ENCODE measurements at regions not wholly inside any gene's neighbourhood (a gene's known extent, or its start where the extent isn't known, plus 50 kb on each side); places are given as distances from the start of the nearest gene placed in this dataset.
"Not testable (repeated sequence)": the region's sequence is repeated elsewhere in the genome, so short reads cannot be mapped to it uniquely, and the experiment has no call there.

GRCh38 chr11:129637983-129638776 lies 177.5 kb upstream of the TMEM45B start:
- no peaks in the 10 kb centered on the region for H3K36me3 ChIP-seq (ENCODE audit: control insufficient read depth, insufficient read depth, low read length)
- no peak overlapping the region for H3K4me3 ChIP-seq (ENCODE audit: low read depth, low read length)
- no peaks in the 10 kb centered on the region for H3K4me1 ChIP-seq (ENCODE audit: control insufficient read depth, insufficient read depth, low read length)
- no peaks in the 10 kb centered on the region for H3K9me3 ChIP-seq (ENCODE audit: control insufficient read depth, insufficient read depth, low read depth, low read length)
- no peak overlapping the region for H3K27ac ChIP-seq (ENCODE audit: low read depth, low read length)
- H3K27me3 ChIP-seq (ENCODE audit: control insufficient read depth, insufficient read depth, low read length) = no peaks in the 10 kb centered on the region
- no peak overlapping the region for H3K9ac ChIP-seq (ENCODE audit: low read length)

GRCh38 chr11:129639300-129639699 lies 176.3 kb upstream of the TMEM45B start:
- Histone ChIP-seq H3K4me1 (ENCODE audit: control insufficient read depth, insufficient read depth, low read length) (no peaks in the 10 kb centered on the region), H3K9me3 (ENCODE audit: control insufficient read depth, insufficient read depth, low read depth, low read length) (no peaks in the 10 kb centered on the region), H3K9ac (ENCODE audit: low read length) (no peak overlapping the region), H3K27ac (ENCODE audit: low read depth, low read length) (no peak overlapping the region), H3K27me3 (ENCODE audit: control insufficient read depth, insufficient read depth, low read length) (no peaks in the 10 kb centered on the region), H3K4me3 (ENCODE audit: low read depth, low read length) (no peak overlapping the region), H3K36me3 (ENCODE audit: control insufficient read depth, insufficient read depth, low read length) (no peaks in the 10 kb centered on the region)

- Histone ChIP-seq H3K36me3 (ENCODE audit: control insufficient read depth, insufficient read depth, low read length) (no peaks in the 10 kb centered on the region), H3K27me3 (ENCODE audit: control insufficient read depth, insufficient read depth, low read length) (no peaks in the 10 kb centered on the region), H3K9me3 (ENCODE audit: control insufficient read depth, insufficient read depth, low read depth, low read length) (no peaks in the 10 kb centered on the region), H3K27ac (ENCODE audit: low read depth, low read length) (no peak overlapping the region), H3K4me3 (ENCODE audit: low read depth, low read length) (no peak overlapping the region), H3K4me1 (ENCODE audit: control insufficient read depth, insufficient read depth, low read length) (no peaks in the 10 kb centered on the region), H3K9ac (ENCODE audit: low read length) (no peak overlapping the region)
Observed at GRCh38 chr11:129640671-129641070, 175.0 kb upstream of the TMEM45B start.

DNA sequence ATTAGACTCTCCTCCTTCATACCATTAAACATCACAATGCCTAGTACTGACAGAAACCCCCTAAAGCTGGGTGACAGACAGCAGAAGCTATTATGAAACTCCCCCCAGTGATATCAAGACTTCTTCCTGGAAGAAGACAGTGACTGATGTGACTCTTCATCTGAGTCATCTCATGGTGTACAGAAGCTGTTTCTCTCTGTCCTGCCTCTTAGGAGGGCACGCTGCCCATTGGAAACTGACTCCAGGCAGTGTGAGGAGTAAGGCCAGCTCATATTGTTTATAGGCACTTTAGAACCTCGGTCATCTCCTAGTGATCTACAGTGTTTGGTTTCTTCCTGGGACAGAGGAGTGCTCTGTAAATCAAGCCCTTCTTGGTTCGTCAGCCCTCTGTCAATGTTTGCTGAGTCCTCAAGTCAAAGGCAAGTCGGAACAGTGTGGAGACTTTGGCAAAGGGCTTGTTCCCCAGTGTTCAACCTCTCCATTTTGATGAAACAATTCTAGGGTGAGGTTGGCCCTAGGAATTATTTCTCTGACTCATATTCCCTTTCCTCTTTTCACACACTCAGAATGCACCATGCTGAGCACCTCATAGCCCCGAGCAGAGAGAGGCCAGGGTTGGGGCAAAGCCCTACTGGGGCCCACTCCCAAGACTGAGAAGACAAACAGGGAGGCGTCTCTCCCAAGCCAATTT lies 172.5 kb upstream of the TMEM45B start:
- H3K27ac ChIP-seq (ENCODE audit: low read depth, low read length) = no peak overlapping the region
- no peak overlapping the region for H3K4me3 ChIP-seq (ENCODE audit: low read depth, low read length)
- no peaks in the 10 kb centered on the region for H3K36me3 ChIP-seq (ENCODE audit: control insufficient read depth, insufficient read depth, low read length)
- no peaks in the 10 kb centered on the region for H3K4me1 ChIP-seq (ENCODE audit: control insufficient read depth, insufficient read depth, low read length)
- H3K9me3 ChIP-seq (ENCODE audit: control insufficient read depth, insufficient read depth, low read depth, low read length) = no peaks in the 10 kb centered on the region
- no peaks in the 10 kb centered on the region for H3K27me3 ChIP-seq (ENCODE audit: control insufficient read depth, insufficient read depth, low read length)
- no peak overlapping the region for H3K9ac ChIP-seq (ENCODE audit: low read length)

DNA sequence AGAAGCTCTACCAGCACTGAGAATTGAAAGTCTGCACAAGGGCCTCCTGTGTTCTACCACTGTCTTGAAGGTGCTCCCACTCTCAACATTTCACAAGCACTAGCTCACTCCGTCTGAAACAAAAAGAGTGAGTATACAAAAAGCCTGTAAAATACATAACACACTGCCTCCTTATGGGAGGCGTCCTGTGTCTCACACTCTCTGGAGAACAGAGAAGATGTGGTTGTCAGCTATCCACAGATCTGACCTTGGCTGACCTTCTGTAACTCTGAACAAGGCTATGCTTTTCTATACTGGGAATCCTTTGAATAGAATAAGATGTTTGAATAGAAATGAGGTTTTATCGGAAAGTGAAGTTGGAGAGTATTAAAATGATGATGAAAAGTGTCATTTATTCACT lies 171.3 kb upstream of the TMEM45B start:
- Histone ChIP-seq H3K9me3 (ENCODE audit: control insufficient read depth, insufficient read depth, low read depth, low read length) (no peaks in the 10 kb centered on the region), H3K27ac (ENCODE audit: low read depth, low read length) (no peak overlapping the region), H3K4me3 (ENCODE audit: low read depth, low read length) (no peak overlapping the region), H3K27me3 (ENCODE audit: control insufficient read depth, insufficient read depth, low read length) (no peaks in the 10 kb centered on the region), H3K9ac (ENCODE audit: low read length) (no peak overlapping the region), H3K36me3 (ENCODE audit: control insufficient read depth, insufficient read depth, low read length) (no peaks in the 10 kb centered on the region), H3K4me1 (ENCODE audit: control insufficient read depth, insufficient read depth, low read length) (no peaks in the 10 kb centered on the region)

- H3K36me3 ChIP-seq (ENCODE audit: control insufficient read depth, insufficient read depth, low read length) = no peaks in the 10 kb centered on the region
- H3K9me3 ChIP-seq (ENCODE audit: control insufficient read depth, insufficient read depth, low read depth, low read length) = no peaks in the 10 kb centered on the region
- no peaks in the 10 kb centered on the region for H3K4me1 ChIP-seq (ENCODE audit: control insufficient read depth, insufficient read depth, low read length)
- H3K4me3 ChIP-seq (ENCODE audit: low read depth, low read length) = no peak overlapping the region
- H3K9ac ChIP-seq (ENCODE audit: low read length) = no peak overlapping the region
- no peaks in the 10 kb centered on the region for H3K27me3 ChIP-seq (ENCODE audit: control insufficient read depth, insufficient read depth, low read length)
- no peak overlapping the region for H3K27ac ChIP-seq (ENCODE audit: low read depth, low read length)
Observed at GRCh38 chr11:129645943-129646342, 169.7 kb upstream of the TMEM45B start.

GRCh38 chr11:129650044-129650443 lies 165.6 kb upstream of the TMEM45B start:
- H3K4me1 ChIP-seq (ENCODE audit: control insufficient read depth, insufficient read depth, low read length); H3K9ac ChIP-seq (ENCODE audit: low read length); H3K27ac ChIP-seq (ENCODE audit: low read depth, low read length); H3K4me3 ChIP-seq (ENCODE audit: low read depth, low read length); H3K27me3 ChIP-seq (ENCODE audit: control insufficient read depth, insufficient read depth, low read length); H3K9me3 ChIP-seq (ENCODE audit: control insufficient read depth, insufficient read depth, low read depth, low read length); H3K36me3 ChIP-seq (ENCODE audit: control insufficient read depth, insufficient read depth, low read length): not testable (repeated sequence)

- H3K36me3 ChIP-seq (ENCODE audit: control insufficient read depth, insufficient read depth, low read length) = no peaks in the 10 kb centered on the region
- H3K4me1 ChIP-seq (ENCODE audit: control insufficient read depth, insufficient read depth, low read length) = no peaks in the 10 kb centered on the region
- H3K27ac ChIP-seq (ENCODE audit: low read depth, low read length) = no peak overlapping the region
- peaks cover 10% of the 10 kb centered on the region for H3K9me3 ChIP-seq (ENCODE audit: control insufficient read depth, insufficient read depth, low read depth, low read length)
- H3K9ac ChIP-seq (ENCODE audit: low read length) = no peak overlapping the region
- H3K27me3 ChIP-seq (ENCODE audit: control insufficient read depth, insufficient read depth, low read length) = no peaks in the 10 kb centered on the region
- H3K4me3 ChIP-seq (ENCODE audit: low read depth, low read length) = no peak overlapping the region
Observed at GRCh38 chr11:129652835-129653234, 162.8 kb upstream of the TMEM45B start.

DNA sequence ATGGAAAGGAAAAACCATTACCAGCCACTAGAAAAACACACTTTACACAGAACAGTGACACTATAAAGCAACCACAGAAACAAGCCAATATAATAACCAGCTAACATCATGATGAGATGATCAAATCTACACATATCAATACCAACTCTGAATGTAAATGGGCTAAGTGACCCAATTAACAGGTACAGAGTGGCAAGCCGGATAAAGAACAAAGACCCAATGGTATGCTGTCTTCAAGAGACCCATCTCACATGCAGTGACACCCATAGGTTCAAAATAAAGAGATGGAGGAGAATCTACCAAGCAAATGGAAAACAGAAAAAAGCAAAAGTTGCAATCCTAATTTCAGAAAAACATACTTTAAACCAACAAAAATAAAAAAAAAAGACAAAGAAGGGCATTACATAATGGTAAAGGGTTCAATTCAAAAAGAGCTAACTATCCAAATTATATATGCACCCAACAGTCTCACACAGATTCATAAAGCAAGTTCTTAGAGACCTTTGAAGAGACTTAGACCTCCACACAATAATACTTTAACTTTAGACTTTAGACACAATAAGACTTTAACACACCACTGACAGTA lies 160.3 kb upstream of the TMEM45B start:
- H3K27ac ChIP-seq (ENCODE audit: low read depth, low read length) = no peak overlapping the region
- H3K4me3 ChIP-seq (ENCODE audit: low read depth, low read length) = no peak overlapping the region
- peaks cover 7% of the 10 kb centered on the region for H3K4me1 ChIP-seq (ENCODE audit: control insufficient read depth, insufficient read depth, low read length)
- peaks cover 10% of the 10 kb centered on the region for H3K9me3 ChIP-seq (ENCODE audit: control insufficient read depth, insufficient read depth, low read depth, low read length)
- H3K36me3 ChIP-seq (ENCODE audit: control insufficient read depth, insufficient read depth, low read length) = no peaks in the 10 kb centered on the region
- H3K27me3 ChIP-seq (ENCODE audit: control insufficient read depth, insufficient read depth, low read length) = no peaks in the 10 kb centered on the region
- H3K9ac ChIP-seq (ENCODE audit: low read length) = no peak overlapping the region

DNA sequence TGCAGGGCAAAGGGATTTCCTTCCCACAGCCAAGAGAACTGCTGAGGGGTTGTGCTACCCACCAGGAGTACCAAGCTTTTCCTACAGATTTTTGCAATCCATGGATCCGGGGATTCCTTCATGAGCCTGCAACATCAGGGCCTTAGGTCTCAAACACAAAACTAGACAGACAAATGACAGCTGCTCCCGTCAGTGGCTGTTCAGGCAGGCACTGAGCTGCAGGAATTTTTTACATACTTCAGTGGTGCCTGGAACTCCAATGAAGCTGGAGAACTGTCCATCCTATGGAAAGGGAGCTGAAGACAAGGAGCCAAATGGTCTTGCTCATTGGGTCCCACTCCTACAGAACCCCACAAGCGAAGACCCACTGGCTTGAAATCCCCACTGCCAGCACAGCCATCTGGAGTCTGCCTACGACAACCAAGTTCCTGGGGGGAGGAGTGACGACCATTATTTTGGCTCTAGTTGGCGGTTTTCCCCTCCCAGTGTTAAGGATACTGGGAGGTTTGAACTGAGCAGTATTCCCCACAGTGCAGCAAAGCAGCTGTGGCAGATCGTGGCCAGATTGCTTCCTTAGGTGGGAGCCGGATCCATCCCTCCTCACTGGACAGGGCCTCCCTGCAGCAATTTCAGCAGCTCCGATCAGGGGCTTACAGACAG lies 157.7 kb upstream of the TMEM45B start:
- Histone ChIP-seq H3K4me1 (ENCODE audit: control insufficient read depth, insufficient read depth, low read length) (peaks cover 7% of the 10 kb centered on the region), H3K4me3 (ENCODE audit: low read depth, low read length) (no peak overlapping the region), H3K9me3 (ENCODE audit: control insufficient read depth, insufficient read depth, low read depth, low read length) (peaks cover 10% of the 10 kb centered on the region), H3K27ac (ENCODE audit: low read depth, low read length) (no peak overlapping the region), H3K9ac (ENCODE audit: low read length) (no peak overlapping the region), H3K36me3 (ENCODE audit: control insufficient read depth, insufficient read depth, low read length) (no peaks in the 10 kb centered on the region), H3K27me3 (ENCODE audit: control insufficient read depth, insufficient read depth, low read length) (no peaks in the 10 kb centered on the region)

DNA sequence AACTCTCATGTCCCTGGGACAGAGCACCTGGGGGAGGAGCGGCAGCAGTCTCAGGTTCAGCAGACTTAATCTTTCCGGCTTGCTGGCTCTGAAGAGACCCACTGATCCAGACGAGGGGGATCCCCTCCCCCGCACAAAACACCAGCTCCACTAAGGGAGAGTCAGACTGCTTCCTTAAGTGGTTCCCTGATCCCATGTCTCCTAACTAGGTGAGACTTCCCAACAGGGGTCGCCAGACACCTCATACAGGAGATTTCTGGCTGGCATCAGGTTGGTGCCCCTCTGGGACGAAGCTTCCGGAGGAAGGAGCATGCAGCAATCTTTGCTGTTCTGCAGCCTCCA lies 157.2 kb upstream of the TMEM45B start:
- H3K36me3 ChIP-seq (ENCODE audit: control insufficient read depth, insufficient read depth, low read length) = no peaks in the 10 kb centered on the region
- no peak overlapping the region for H3K9ac ChIP-seq (ENCODE audit: low read length)
- peaks cover 7% of the 10 kb centered on the region for H3K4me1 ChIP-seq (ENCODE audit: control insufficient read depth, insufficient read depth, low read length)
- H3K4me3 ChIP-seq (ENCODE audit: low read depth, low read length) = no peak overlapping the region
- no peak overlapping the region for H3K27ac ChIP-seq (ENCODE audit: low read depth, low read length)
- peaks cover 10% of the 10 kb centered on the region for H3K9me3 ChIP-seq (ENCODE audit: control insufficient read depth, insufficient read depth, low read depth, low read length)
- H3K27me3 ChIP-seq (ENCODE audit: control insufficient read depth, insufficient read depth, low read length) = no peaks in the 10 kb centered on the region
